Renal pelvis (tissue), 1 donor: ENCODE measurements at regions not wholly inside any gene's neighbourhood (a gene's known extent, or its start where the extent isn't known, plus 50 kb on each side); places are given as distances from the start of the nearest gene placed in this dataset.

Source experiments
- DNase-seq: peaks from one replicate; pipeline ENCODE4 v3.0.0-alpha.2; 2013

GRCh38 chr12:103097496-103097895, 140.0 kb downstream of the ASCL1 start:
- no peak for DNase-seq

DNA sequence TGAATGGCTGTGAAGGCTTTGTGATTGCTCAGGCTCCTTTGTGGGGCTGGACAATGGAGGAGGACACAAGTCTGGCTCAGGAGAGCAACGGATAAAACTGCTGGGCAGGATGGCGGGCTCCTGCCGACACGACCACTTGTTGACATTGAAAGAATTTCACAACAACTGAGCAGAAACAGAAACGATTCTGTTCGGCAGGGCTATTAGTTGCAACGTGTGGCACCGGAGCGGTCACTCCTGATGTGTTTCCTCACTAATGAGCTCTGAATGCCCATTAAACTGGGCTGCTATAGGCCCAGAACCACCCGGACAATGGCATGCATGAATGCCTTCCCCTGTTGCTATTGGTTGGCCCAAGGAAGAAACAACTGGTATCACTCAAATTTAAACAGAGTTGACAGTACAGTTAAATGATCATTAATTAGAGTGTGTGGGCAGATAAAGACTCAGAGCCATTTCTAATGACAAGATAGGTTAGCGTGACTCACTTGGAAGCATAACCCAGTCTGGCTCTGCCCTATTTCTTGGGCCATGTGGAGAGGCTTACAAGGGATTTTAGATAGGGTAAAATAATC, 142.9 kb downstream of the ASCL1 start:
- DNase-seq: no peak

GRCh38 chr12:103102225-103102744, 144.8 kb downstream of the ASCL1 start:
- no peak for DNase-seq

GRCh38 chr12:103105971-103106597, 148.6 kb downstream of the ASCL1 start:
- no peak for DNase-seq

DNA sequence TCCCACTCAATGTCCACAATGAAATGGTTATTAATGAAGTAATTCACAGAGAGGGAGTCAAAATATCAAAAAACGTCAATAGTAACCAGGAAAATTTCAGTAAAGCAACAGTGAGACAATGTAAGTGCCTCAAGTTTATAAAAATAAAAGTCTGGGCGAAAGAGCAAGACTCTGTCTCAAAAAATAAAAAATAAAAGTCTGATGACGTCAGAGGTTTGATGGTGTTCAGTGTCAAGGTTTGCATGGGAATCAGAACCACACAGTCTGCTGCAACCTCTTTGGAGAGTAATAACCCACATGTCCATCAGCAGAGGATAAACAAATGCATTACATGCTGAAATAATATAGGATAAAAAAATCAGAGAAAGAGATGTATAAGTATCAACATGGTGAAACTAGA, 152.4 kb downstream of the ASCL1 start:
- DNase-seq: no peak

GRCh38 chr12:103114296-103115055, 157.0 kb downstream of the ASCL1 start:
- no peak for DNase-seq

DNA sequence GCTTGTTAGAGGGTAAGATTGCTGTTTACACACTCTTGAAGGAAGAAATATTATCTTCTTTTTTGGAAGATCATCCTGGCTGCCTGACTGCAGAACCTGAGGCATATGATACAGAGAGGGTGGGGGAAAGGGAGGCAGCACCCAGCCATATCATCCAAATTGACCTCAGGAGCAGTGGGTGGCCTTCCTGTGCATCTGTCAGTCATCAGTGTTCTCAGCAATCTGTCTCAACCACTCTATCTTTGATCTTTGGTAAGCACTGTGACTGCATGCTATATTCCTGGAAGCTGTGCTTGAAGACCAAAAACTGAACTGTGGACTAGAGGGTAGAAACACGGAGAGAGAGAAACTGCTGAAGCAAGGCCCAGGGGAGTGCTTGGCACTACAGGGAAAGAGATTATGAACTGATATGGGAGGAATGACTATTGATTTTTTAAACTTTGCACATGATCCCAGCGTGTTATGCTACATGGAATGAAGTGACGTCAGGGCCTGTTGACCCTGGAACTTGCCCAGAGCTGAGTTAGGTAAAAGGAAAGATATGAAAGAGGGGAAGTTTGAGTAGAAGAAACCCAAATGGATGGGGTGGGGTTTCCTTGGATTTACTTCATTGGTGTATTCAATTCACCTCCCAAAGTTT, 171.5 kb downstream of the ASCL1 start:
- DNase-seq: no peak

DNA sequence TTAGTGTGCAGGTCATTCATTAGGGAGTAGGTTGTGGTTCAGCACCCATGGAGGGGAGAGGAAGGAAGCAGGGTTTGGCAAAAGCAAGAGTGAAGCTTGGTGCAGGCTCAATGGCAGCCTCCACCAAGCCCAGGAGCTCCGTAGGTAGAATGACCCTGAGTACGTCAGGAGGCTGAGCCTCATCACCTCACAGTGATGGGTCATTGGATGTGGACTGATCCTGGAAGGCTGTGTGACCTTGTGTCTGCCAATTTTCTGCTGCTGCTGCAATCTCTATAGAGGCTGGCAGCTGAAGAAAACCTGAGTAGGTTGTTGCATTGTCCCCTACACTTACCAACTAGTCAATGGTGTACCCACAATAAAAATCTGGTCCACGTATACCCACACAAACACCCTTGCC, 173.1 kb downstream of the ASCL1 start:
- no peak for DNase-seq

DNA sequence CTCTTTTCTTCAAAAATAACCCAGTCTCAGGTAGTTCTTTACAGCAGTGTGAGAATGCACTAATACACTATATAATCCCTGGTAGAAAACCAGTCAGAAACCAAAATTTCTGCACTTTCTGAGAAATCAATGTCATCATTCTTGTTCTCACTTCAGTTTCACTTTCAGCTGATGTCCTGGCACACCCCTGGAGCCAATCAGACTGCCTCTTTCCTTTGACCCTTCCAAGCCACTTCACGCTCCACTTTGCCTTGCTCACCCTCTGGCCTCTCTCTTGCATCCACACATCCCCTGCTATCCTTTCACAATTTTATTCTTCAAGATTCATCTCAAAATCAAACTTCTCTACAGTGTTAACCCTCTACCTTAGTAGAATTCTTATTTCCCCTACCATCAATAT, 181.1 kb downstream of the ASCL1 start:
- DNase-seq: no peak

GRCh38 chr12:103139876-103140275, 182.4 kb downstream of the ASCL1 start:
- no peak for DNase-seq

GRCh38 chr12:103140286-103140685, 182.8 kb downstream of the ASCL1 start:
- no peak for DNase-seq

- no peak for DNase-seq
Measured at GRCh38 chr12:103144278-103144677, 186.8 kb downstream of the ASCL1 start.

GRCh38 chr12:103160622-103161021, 203.1 kb downstream of the ASCL1 start:
- DNase-seq: no peak

GRCh38 chr12:103161582-103162362, 204.3 kb downstream of the ASCL1 start:
- DNase-seq: no peak

DNA sequence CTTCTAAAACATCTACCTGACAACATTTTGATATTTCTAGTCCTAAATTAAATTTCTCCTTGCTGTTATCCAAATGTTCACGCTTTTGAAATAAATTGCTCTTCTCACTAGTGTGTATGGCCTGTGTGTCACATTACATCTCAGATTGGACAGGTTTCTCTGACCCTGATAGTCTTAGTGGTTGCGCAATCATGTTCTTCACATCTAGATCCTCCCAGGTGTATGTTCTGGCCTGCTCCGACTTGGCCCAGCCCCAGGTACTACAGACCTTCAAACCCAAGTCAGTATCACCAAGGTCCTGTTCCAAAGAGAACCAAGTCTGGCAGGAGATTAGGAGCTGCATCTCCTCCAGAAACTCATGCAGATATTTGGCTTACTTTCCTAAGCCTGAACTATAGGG, 209.5 kb downstream of the ASCL1 start:
- DNase-seq: no peak

GRCh38 chr12:103172447-103173112, 215.1 kb downstream of the ASCL1 start:
- DNase-seq: no peak

GRCh38 chr12:103175625-103176024, 218.2 kb downstream of the ASCL1 start:
- DNase-seq: no peak

GRCh38 chr12:103177639-103178255, 220.3 kb downstream of the ASCL1 start:
- no peak for DNase-seq

- no peak for DNase-seq
Measured at GRCh38 chr12:103178366-103179080, 221.0 kb downstream of the ASCL1 start.
